ENCODE measurements at regions not wholly inside any gene's neighbourhood (a gene's known extent, or its start where the extent isn't known, plus 50 kb on each side); places are given as distances from the start of the nearest gene placed in this dataset.

DNA sequence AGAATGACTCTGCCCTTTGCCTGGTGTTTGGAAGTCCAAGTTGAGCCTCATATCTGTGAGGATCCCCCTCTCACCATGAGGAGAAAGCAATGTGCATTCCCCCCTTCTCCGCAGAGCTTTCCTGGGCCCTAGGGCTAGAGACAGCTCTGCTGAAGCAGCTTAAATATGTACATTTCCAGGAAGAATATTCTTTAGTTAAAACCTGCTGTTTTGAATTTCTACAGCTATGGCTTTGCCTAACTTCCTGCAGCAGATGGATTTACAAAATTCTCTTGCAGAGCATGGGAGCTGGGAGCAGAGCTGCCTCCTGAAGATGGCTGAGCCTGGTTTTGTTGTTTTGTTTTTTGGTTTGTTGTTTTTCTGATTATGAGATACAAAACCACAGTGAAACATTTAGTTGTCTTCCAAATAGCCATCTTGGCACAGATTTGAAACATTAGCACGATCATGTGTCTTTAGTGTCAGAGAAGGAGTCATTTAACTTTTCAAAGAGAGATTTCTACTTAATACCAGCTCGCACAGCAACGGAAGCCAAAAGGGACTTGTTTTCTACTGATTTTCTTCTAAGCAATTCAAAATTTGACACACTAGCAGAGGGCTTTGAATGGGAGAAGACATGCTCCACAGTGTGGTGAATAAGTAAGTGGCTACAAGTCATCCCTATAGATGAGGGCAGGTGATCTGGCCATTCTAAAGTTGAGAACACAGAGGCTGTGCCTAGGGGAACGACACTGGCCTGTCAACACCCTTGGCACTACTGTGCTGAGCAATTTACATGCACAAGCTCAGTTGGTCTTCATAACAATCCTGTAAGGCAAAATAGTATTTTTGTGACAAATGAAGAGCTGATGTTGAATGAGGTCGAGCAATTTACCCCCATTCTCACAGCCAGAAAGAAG, 222.6 kb downstream of the MREG start:
- DNase-seq (ENCODE audit: low spot score) (no peak), ATAC-seq (no peak; the same call in 1 of the 2 replicates)
- Mint-ChIP-seq H3K4me1 (peaks cover 49% of the 10 kb centered on the region), H3K4me3 (peak overlapping the region; percentile 9; the same call in 1 of the 2 replicates), H3K27me3 (ENCODE audit: low read depth) (no peaks in the 10 kb centered on the region), H3K36me3 (no peaks in the 10 kb centered on the region), H3K27ac (peak overlapping the region; percentile 92), H3K9me3 (no peaks in the 10 kb centered on the region)
- POLR2A ChIA-PET, result no interaction called here
- CTCF ChIA-PET, result interaction anchor here (1.2 to 3.9 kb wide), 5 partner anchors 37 to 140 kb away, joined by 3 to 22 read pairs (median 3); no protein-coding TSS in a partner anchor
- TF ChIP-seq ELF4 (CRISPR knock-in tag; IDR thresholded peaks at IDR 0.05; ENCODE audit: low read depth) (no peak), HMGXB4 (CRISPR knock-in tag; IDR thresholded peaks at IDR 0.05) (no peak)

GRCh38 chr2:215787565-215788178, 225.7 kb downstream of the MREG start:
- Mint-ChIP-seq H3K4me1 (peaks cover 45% of the 10 kb centered on the region), H3K9me3 (peaks cover 8% of the 10 kb centered on the region; the same call in 1 of the 2 replicates), H3K27ac (no peak overlapping the region), H3K36me3 (0 out of 2 replicates have a peak, but pooled peaks cover 5% of the 10 kb centered on the region), H3K4me3 (no peak overlapping the region), H3K27me3 (ENCODE audit: low read depth) (no peaks in the 10 kb centered on the region)
- ATAC-seq (no peak), DNase-seq (ENCODE audit: low spot score) (no peak)
- TF ChIP-seq EMX1 (CRISPR knock-in tag; IDR thresholded peaks at IDR 0.05) (no peak), ZNF671 (CRISPR knock-in tag; IDR thresholded peaks at IDR 0.05) (no peak), MAX (CRISPR knock-in tag; IDR thresholded peaks at IDR 0.05) (no peak)
- ChIA-PET POLR2A (no interaction called here), CTCF (no interaction called here)

- Mint-ChIP-seq H3K27ac (no peak overlapping the region), H3K27me3 (ENCODE audit: low read depth) (no peaks in the 10 kb centered on the region), H3K36me3 (0 out of 2 replicates have a peak, but pooled peaks cover 5% of the 10 kb centered on the region), H3K4me1 (peaks cover 44% of the 10 kb centered on the region), H3K9me3 (peaks cover 8% of the 10 kb centered on the region; the same call in 1 of the 2 replicates), H3K4me3 (no peak overlapping the region)
- ATAC-seq (no peak), DNase-seq (ENCODE audit: low spot score) (no peak)
- ChIA-PET POLR2A (no interaction called here), CTCF (no interaction called here)
- TF ChIP-seq HMGXB4 (CRISPR knock-in tag; IDR thresholded peaks at IDR 0.05), result no peak
- no peak for TF ChIP-seq CREM (CRISPR knock-in tag; IDR thresholded peaks at IDR 0.05)
- TF ChIP-seq CTCF (IDR thresholded peaks at IDR 0.05), result no peak
- TF ChIP-seq ZNF219 (CRISPR knock-in tag; IDR thresholded peaks at IDR 0.05; ENCODE audit: borderline replicate concordance), result no peak
- TF ChIP-seq GABPB1 (CRISPR knock-in tag; IDR thresholded peaks at IDR 0.05), result no peak
- no peak for TF ChIP-seq E2F4 (CRISPR knock-in tag; IDR thresholded peaks at IDR 0.05; ENCODE audit: borderline replicate concordance, low read depth)
- no peak for TF ChIP-seq KAT7 (CRISPR knock-in tag; IDR thresholded peaks at IDR 0.05; ENCODE audit: borderline replicate concordance)
- TF ChIP-seq FOXP1 (CRISPR knock-in tag; IDR thresholded peaks at IDR 0.05; ENCODE audit: borderline replicate concordance), result no peak
- no peak for TF ChIP-seq IRF2 (CRISPR knock-in tag; IDR thresholded peaks at IDR 0.05; ENCODE audit: borderline replicate concordance, low read depth)
- TF ChIP-seq, protein P1, sequence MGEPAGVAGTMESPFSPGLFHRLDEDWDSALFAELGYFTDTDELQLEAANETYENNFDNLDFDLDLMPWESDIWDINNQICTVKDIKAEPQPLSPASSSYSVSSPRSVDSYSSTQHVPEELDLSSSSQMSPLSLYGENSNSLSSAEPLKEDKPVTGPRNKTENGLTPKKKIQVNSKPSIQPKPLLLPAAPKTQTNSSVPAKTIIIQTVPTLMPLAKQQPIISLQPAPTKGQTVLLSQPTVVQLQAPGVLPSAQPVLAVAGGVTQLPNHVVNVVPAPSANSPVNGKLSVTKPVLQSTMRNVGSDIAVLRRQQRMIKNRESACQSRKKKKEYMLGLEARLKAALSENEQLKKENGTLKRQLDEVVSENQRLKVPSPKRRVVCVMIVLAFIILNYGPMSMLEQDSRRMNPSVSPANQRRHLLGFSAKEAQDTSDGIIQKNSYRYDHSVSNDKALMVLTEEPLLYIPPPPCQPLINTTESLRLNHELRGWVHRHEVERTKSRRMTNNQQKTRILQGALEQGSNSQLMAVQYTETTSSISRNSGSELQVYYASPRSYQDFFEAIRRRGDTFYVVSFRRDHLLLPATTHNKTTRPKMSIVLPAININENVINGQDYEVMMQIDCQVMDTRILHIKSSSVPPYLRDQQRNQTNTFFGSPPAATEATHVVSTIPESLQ (CRISPR knock-in tag; IDR thresholded peaks at IDR 0.05), result no peak
- TF ChIP-seq, protein P2, sequence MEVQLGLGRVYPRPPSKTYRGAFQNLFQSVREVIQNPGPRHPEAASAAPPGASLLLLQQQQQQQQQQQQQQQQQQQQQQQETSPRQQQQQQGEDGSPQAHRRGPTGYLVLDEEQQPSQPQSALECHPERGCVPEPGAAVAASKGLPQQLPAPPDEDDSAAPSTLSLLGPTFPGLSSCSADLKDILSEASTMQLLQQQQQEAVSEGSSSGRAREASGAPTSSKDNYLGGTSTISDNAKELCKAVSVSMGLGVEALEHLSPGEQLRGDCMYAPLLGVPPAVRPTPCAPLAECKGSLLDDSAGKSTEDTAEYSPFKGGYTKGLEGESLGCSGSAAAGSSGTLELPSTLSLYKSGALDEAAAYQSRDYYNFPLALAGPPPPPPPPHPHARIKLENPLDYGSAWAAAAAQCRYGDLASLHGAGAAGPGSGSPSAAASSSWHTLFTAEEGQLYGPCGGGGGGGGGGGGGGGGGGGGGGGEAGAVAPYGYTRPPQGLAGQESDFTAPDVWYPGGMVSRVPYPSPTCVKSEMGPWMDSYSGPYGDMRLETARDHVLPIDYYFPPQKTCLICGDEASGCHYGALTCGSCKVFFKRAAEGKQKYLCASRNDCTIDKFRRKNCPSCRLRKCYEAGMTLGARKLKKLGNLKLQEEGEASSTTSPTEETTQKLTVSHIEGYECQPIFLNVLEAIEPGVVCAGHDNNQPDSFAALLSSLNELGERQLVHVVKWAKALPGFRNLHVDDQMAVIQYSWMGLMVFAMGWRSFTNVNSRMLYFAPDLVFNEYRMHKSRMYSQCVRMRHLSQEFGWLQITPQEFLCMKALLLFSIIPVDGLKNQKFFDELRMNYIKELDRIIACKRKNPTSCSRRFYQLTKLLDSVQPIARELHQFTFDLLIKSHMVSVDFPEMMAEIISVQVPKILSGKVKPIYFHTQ (CRISPR knock-in tag; IDR thresholded peaks at IDR 0.05), result no peak
- TF ChIP-seq GTF2I (CRISPR knock-in tag; conservative IDR thresholded peaks at IDR 0.05), result no peak
Observed at GRCh38 chr2:215787025-215787424, 226.3 kb downstream of the MREG start.
